GM21529 (cell line): ENCODE measurements at regions not wholly inside any gene's neighbourhood (a gene's known extent, or its start where the extent isn't known, plus 50 kb on each side); places are given as distances from the start of the nearest gene placed in this dataset.

Experiments used
- ATAC-seq: cut with Tn5 transposase; IDR thresholded peaks from one replicate; pipeline ENCODE4 v1.9.1; 2021; ENCODE audit not compliant: unreplicated experiment

- no peak for ATAC-seq
Measured at GRCh38 chr2:12232876-12233275, 483.9 kb upstream of the TRIB2 start.

GRCh38 chr2:12236136-12236844 lies 480.4 kb upstream of the TRIB2 start:
- ATAC-seq: no peak

GRCh38 chr2:12240206-12240605 lies 476.5 kb upstream of the TRIB2 start:
- ATAC-seq: no peak

- no peak for ATAC-seq
Measured at GRCh38 chr2:12243381-12243780, 473.4 kb upstream of the TRIB2 start.

GRCh38 chr2:12244070-12244469 lies 472.7 kb upstream of the TRIB2 start:
- no peak for ATAC-seq

- ATAC-seq: no peak
Measured at GRCh38 chr2:12251121-12251520, 465.6 kb upstream of the TRIB2 start.

GRCh38 chr2:12251749-12252148 lies 465.0 kb upstream of the TRIB2 start:
- ATAC-seq: no peak

GRCh38 chr2:12253167-12253778 lies 463.5 kb upstream of the TRIB2 start:
- no peak for ATAC-seq

GRCh38 chr2:12254280-12254860 lies 462.4 kb upstream of the TRIB2 start:
- no peak for ATAC-seq

- no peak for ATAC-seq
Measured at GRCh38 chr2:12256206-12256605, 460.5 kb upstream of the TRIB2 start.

- ATAC-seq: no peak
Measured at GRCh38 chr2:12257476-12257875, 459.3 kb upstream of the TRIB2 start.

GRCh38 chr2:12259493-12259892 lies 457.2 kb upstream of the TRIB2 start:
- ATAC-seq: no peak

- ATAC-seq: no peak
Measured at GRCh38 chr2:12261986-12262680, 454.6 kb upstream of the TRIB2 start.

GRCh38 chr2:12262681-12263436 lies 453.9 kb upstream of the TRIB2 start:
- peak; percentile 83 for ATAC-seq

- no peak for ATAC-seq
Measured at GRCh38 chr2:12263730-12264129, 453.0 kb upstream of the TRIB2 start.

GRCh38 chr2:12264146-12264545 lies 452.6 kb upstream of the TRIB2 start:
- no peak for ATAC-seq

- no peak for ATAC-seq
Measured at GRCh38 chr2:12265646-12266045, 451.1 kb upstream of the TRIB2 start.

- no peak for ATAC-seq
Measured at GRCh38 chr2:12267042-12267441, 449.7 kb upstream of the TRIB2 start.

GRCh38 chr2:12269041-12269972 lies 447.4 kb upstream of the TRIB2 start:
- ATAC-seq: no peak
